NCI-H446 (cell line): ENCODE measurements at regions not wholly inside any gene's neighbourhood (a gene's known extent, or its start where the extent isn't known, plus 50 kb on each side); places are given as distances from the start of the nearest gene placed in this dataset.
"Not testable (repeated sequence)": the region's sequence is repeated elsewhere in the genome, so short reads cannot be mapped to it uniquely, and the experiment has no call there.

ENCODE experiments used
- DNase-seq, 2 experiments: peaks; one replicate each; lab custom pipeline; 2025; lab: John Stamatoyannopoulos, UW

- DNase-seq = peak in 1 of 2 experiments; percentile 31
These were observed 1223.2 kb downstream of the OTOL1 start for GRCh38 chr3:162719684-162720341.

- DNase-seq = no peak
These were observed 1225.1 kb downstream of the OTOL1 start for GRCh38 chr3:162721736-162722135.

DNA sequence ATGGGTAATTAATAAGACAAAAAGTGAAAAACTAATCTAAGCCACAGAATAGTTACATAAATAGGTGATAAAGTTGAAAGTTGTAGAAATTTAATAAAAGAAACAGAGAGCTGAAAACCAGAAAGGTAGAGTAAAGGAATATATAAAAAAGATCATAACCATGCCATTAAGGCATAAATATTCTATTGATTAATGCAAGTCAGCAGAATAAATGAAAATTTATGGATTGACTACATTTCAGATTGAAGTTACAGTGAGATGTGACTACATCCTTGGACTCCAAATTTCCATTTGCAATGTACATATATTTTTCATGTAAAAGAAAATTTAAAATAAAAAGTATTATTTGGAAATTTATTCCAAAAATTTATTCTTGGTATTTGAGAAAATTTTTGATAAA, 1225.7 kb downstream of the OTOL1 start:
- no peak for DNase-seq

- DNase-seq = not testable (repeated sequence)
These were observed 1226.2 kb downstream of the OTOL1 start for GRCh38 chr3:162722796-162723195.

DNA sequence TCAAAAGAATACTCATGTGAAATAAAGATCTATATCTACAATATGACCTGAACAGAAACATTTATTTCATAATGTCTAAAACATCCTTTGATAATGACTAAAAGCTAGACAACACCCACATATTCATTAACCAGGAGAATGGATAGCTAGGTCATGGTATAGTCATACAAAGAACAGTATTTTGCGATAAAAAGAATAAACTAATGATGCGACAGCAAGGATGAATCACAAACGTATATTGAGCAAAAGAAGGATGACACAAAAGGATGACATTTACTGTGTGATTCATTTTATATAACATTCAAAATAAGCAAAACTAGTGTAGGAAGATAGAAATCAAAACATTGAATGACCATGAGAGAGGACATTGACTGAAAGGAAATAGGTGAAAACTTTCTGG, 1233.1 kb downstream of the OTOL1 start:
- DNase-seq = no peak

DNA sequence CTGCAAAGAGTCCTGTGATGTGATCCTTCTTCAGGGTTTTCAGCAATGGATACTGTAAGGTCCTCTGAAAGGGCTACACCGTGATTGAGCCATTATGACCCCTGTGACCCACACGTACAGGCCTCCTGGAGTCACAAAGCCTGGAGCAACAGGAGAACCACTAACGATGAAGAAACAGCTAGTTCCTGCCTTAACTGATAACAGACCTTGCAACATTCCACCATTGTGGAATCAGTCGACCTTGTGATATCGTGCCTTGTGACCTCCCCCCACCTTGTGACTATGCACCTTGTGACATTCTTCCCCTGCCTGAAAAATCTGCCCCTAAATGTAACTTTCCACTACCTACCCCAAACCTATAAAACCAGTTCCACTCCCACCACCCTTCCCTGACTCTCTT, 1235.4 kb downstream of the OTOL1 start:
- DNase-seq = not testable (repeated sequence)

DNA sequence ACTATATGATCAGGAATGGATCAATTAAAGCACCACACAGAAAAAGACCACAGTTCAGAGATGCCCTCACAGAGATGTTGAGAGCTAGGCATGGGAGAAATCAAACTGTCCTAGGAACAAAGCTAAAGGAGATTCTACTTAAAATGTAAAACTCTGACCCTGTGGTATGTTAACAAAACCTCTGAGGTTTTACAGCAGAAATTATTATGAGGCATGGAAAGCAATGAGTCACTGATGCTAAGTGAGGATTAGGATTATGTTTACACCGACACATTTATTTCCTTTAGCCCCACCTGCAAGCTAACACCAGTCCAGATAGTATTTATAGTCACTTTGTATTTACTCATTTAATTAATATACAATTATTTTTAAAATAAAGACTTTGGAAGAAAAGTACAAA, 1242.2 kb downstream of the OTOL1 start:
- no peak for DNase-seq

DNA sequence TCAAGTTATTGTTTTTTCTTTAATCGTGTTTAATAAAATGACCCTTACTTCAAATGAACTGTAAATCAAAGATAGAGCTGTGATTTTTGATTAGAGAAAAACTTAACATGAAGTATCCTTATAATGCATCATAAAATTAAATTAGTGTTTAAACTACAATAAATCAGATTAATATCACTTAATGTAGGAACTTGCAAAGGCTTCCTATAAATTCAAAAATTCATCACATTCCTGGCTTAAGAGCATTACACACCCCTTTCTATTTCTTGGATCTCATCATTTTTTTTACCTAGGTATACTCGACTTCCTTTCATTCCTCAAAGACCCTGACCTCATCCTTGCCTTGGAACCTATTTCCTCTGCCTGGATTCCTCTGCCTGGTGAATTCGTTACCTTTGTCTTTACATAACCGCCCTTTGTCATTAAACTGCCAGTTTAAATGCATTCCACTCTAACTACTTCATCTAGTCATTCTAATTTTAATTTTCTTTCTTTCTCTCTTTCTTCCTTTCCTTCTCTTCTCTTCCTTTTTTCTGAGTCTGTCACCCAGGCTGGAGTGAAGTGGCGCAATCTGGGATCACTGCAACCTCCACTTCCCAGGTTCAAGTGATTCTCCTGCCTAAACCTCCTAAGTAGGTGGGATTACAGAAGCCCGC, 1244.5 kb downstream of the OTOL1 start:
- DNase-seq = no peak

GRCh38 chr3:162742159-162742717, 1245.6 kb downstream of the OTOL1 start:
- no peak for DNase-seq

DNA sequence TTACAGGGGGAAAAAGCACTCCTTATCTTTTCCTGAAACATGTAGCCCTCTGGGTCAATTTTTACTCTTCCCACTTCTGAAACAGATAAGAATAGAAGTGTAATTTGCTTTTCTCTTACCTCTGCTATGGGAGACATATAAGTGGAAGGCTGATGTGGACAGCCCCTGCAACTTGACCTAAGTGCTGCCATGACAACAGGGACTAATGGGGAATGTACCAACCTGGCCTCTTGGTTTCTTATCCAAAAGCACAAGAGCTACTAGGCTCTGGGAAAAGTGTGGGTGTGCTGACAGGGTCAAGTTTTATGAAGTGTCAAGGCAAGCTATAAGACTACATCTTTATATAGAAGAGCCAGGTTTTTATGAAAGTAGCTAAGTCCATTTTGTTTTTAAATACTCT, 1246.5 kb downstream of the OTOL1 start:
- no peak for DNase-seq

GRCh38 chr3:162760789-162761188, 1264.2 kb downstream of the OTOL1 start:
- peak in 1 of 2 experiments; percentile 56 for DNase-seq

GRCh38 chr3:162764051-162764807, 1267.6 kb downstream of the OTOL1 start:
- DNase-seq = no peak

GRCh38 chr3:162764808-162765071, 1268.1 kb downstream of the OTOL1 start:
- no peak for DNase-seq

- no peak for DNase-seq
These were observed 1268.9 kb downstream of the OTOL1 start for GRCh38 chr3:162765524-162765923.

GRCh38 chr3:162769564-162769963, 1273.0 kb downstream of the OTOL1 start:
- no peak for DNase-seq

DNA sequence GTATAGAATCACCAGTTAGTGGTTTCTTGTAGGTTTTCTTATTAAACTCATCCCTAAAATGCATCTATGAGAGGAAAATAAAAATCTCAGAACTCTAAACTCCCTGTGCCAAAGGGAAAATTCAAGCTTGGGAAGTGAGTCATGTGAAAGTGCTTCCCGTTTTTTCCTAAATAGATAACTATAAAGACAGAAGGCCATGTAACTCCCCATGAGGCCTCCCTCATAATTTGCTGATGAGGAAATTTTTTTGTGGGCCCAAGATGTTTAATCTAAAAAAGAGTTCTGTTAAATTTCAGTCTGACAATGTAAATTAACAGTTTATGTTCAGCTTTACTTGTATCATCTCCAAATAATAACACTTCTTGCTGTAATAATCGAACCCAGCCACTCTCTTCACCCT, 1273.9 kb downstream of the OTOL1 start:
- DNase-seq = no peak

- no peak for DNase-seq
These were observed 1278.0 kb downstream of the OTOL1 start for GRCh38 chr3:162774613-162775100.

GRCh38 chr3:162776148-162776547, 1279.5 kb downstream of the OTOL1 start:
- no peak for DNase-seq

DNA sequence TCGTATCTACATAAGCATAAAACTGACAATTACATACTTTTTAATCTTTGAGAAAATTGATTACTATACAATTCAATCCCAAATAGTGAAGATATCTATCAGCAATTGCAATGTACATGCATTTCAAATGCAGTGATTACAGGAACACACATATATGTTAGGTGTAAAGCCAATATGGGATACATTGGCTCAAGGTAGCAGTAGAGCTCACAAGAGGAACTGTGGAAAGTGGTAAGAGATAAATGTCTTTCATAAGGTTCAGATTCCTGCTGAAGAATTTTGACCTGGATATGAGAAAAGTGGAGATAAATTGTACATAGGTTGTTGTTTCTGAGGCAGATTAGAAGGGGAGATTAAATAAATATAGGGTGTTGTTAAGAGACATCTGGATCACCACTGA, 1280.5 kb downstream of the OTOL1 start:
- no peak for DNase-seq

DNA sequence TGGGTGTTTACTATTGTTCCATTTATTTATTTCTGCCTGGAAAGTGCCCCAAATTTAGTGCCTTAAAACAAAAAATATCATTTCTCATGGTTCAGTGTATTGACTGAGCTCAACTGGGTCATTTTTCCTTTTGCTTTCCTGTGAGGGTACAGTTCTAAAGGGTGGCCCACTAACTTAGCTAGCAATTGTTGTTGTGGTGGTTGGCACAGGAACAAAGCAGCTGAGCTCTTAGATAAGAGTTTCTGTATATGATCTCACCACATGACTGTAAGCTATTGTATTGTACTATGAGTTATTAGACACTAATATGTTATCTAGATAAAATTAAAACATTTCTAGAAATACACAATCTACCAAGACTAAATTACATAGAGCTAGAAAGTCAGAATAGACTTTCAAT, 1283.7 kb downstream of the OTOL1 start:
- no peak for DNase-seq

DNA sequence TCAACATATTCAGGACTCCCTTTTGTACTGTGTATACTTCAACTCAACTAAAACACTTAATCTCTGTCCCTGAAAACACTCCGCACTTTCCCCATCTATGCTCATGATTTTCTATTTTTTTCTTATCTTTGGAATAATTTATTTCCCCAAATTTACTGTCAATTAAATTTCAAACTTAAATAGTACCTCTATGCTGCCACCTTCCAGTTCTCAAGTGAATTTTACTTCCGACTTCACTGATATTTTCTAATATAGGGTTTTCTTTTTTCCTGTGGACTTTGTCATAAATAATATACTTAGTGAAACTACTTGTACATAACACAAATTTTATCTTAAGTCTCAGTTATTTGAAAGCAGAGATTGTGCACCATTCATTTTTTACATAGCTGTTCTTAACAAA, 1303.3 kb downstream of the OTOL1 start:
- DNase-seq = no peak

DNA sequence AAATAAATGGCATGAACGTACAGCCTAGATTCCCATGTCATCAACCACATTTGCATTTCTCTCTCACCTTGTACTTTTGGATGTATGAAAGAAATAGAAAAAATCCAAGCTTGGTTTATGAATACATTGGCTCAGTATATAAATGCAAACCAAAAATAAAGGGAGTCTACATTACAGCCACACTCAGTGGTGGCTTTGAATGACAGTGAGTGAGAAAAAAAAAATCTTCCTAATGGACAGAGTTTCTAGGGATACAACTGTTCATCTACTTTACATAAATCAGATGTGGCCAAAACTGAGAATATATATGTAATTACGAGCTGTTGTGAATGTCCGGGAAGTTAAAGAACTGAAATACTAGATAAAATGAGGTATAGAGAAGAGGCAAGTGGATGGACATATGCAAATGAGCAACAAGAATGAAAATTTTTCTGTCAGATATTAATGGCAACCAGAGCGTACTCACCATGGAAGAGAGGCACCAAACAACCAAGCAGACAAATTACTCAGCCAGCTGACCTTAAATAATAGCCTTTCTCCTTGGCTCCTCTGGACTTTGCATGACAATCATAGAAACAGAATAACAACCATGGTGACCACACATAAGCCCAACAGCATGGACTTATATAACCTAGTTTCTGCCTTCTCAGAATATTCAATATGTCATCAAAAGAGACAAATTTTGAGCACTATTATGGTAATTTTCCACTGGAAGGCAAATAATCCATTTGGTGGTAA, 1305.8 kb downstream of the OTOL1 start:
- DNase-seq = no peak
